Muscle of leg (tissue), 3 donors: ENCODE measurements at regions not wholly inside any gene's neighbourhood (a gene's known extent, or its start where the extent isn't known, plus 50 kb on each side); places are given as distances from the start of the nearest gene placed in this dataset.

Experiments
- DNase-seq: peaks from one replicate; pipeline ENCODE4 v3.0.0; 2013
- H3K27ac ChIP-seq: one replicate; pipeline ENCODE4 v1.5.1; 2013; ENCODE audit warnings: mild to moderate bottlenecking, low read length, control low read depth
- H3K27me3 ChIP-seq: one replicate; pipeline ENCODE4 v1.6.1; 2013; ENCODE audit warnings: low read length; ENCODE audit not compliant: control insufficient read depth, insufficient read depth
- H3K36me3 ChIP-seq: one replicate; pipeline ENCODE4 v1.6.1; 2013; ENCODE audit warnings: low read length; ENCODE audit not compliant: control insufficient read depth, insufficient read depth
- H3K4me1 ChIP-seq: one replicate; pipeline ENCODE4 v1.6.1; 2013; ENCODE audit warnings: low read length; ENCODE audit not compliant: control insufficient read depth, insufficient read depth
- H3K4me3 ChIP-seq: one replicate; pipeline ENCODE4 v1.5.1; 2013; ENCODE audit warnings: low read length, control low read depth
- H3K9me3 ChIP-seq: replicated peaks from 2 replicates; pipeline ENCODE4 v1.6.1; 2013; ENCODE audit warnings: low read depth, low read length; ENCODE audit not compliant: control insufficient read depth
- WGBS: methylation state at CpG from one replicate; pipeline ENCODE4 v1.1.5; 2013; ENCODE audit warnings: missing lambda C conversion rate; ENCODE audit not compliant: insufficient coverage; 5-methylcytosine and 5-hydroxymethylcytosine counted together

DNA sequence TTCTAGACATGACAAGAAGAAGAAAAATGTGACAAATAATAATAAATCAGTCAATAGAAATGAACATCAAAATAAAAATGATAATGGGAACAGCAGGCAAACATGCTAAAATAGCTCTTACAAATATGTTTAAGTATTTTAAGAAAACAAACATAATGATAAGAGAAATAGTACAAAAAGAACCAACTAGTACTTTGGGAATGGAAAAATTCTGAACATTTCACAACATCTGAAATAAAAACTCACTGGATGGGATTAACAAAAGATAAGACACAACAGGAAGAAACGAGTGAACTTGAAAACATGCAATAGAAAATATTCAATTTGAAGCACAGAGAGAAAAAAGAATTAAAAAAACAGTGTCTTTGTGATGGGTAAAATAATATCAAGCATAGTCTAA is 115.2 kb upstream of the TSPAN2 start:
- Histone ChIP-seq H3K36me3 (no peaks in the 10 kb centered on the region), H3K27me3 (no peaks in the 10 kb centered on the region), H3K27ac (no peak overlapping the region), H3K9me3 (no peaks in the 10 kb centered on the region), H3K4me3 (no peak overlapping the region), H3K4me1 (no peaks in the 10 kb centered on the region)
- no CpG with 5 or more reads among the region's 1 CpG for WGBS
- DNase-seq = no peak

DNA sequence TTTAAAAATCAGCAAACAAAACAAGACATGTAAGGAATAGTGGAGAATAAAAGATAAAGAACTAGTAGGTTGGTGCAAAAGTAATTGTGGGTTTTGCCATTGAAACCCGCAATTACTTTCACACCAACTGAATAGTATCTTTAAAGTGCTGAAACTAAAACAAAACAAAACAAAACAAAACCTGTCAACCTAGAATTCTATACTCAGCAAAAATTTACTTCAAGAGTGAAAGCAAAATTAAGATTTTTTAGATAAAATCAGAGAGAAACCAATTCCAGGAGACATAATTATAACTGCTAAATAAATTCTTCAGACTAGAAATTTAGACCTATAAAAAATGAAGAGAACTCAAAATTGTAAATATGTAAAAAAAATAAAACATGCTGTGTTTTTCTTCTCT is 114.0 kb upstream of the TSPAN2 start:
- no peaks in the 10 kb centered on the region for H3K36me3 ChIP-seq
- H3K4me1 ChIP-seq = no peaks in the 10 kb centered on the region
- WGBS = no CpG with 5 or more reads among the region's 1 CpG
- H3K4me3 ChIP-seq = no peak overlapping the region
- H3K27ac ChIP-seq = no peak overlapping the region
- no peaks in the 10 kb centered on the region for H3K9me3 ChIP-seq
- no peak for DNase-seq
- no peaks in the 10 kb centered on the region for H3K27me3 ChIP-seq

DNA sequence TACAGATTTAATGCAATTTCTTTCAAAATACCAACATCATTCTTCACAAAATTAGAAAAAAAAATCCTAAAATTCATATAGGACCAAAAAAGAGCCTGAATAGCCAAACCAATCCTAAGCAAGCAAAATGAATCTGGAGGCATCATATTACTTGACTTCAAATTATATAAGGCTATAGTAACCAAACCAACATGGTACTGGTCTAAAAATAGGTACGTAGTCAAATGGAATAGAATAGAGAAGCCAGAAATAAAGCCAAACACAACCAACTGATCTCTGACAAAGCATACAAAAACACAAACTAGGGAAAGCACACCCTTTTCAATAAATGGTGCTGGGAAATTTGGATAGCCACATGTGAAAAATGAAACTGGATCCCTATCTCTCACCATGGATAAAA is 112.3 kb upstream of the TSPAN2 start:
- no CpG with 5 or more reads among the region's 1 CpG for WGBS
- Histone ChIP-seq H3K27ac (no peak overlapping the region), H3K4me1 (no peaks in the 10 kb centered on the region), H3K36me3 (no peaks in the 10 kb centered on the region), H3K4me3 (no peak overlapping the region), H3K27me3 (no peaks in the 10 kb centered on the region), H3K9me3 (no peaks in the 10 kb centered on the region)
- no peak for DNase-seq

DNA sequence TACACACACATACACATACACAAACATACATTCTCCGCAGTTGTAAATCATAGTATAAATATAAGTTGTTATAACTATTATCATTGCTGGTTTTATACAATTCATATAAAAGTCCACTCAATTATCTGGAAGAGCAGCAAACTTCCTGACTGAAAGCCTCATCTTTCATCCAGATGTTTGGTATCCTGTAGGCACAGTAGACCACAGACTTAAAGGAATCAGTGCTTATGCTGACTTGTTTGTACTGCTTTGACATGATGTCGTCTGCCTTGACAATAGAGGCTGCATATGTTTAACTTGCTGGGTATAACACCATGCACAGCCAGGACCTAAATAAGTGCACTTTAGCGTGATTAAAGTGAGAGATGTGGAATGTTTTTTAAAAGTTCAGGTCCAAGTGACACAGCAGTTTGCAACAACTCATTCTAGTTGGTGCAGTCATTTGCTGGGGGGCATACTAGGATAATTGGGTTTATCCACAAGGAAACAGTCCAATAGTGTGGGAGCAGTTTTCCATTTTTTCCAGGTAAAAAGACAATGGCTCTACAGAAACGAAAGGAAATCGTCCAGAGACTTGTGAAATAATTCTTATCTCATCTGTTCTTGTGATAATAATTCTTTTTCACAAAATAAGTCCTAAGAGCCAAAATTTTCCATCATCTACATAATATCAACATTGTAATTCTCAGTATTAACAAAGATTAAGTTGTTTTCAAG is 110.3 kb upstream of the TSPAN2 start:
- peaks cover 6% of the 10 kb centered on the region for H3K4me1 ChIP-seq
- H3K27me3 ChIP-seq = no peaks in the 10 kb centered on the region
- H3K4me3 ChIP-seq = no peak overlapping the region
- no peaks in the 10 kb centered on the region for H3K9me3 ChIP-seq
- 77% methylated on average over 2 of the region's 5 CpGs for WGBS
- no peak overlapping the region for H3K27ac ChIP-seq
- DNase-seq = no peak
- no peaks in the 10 kb centered on the region for H3K36me3 ChIP-seq

DNA sequence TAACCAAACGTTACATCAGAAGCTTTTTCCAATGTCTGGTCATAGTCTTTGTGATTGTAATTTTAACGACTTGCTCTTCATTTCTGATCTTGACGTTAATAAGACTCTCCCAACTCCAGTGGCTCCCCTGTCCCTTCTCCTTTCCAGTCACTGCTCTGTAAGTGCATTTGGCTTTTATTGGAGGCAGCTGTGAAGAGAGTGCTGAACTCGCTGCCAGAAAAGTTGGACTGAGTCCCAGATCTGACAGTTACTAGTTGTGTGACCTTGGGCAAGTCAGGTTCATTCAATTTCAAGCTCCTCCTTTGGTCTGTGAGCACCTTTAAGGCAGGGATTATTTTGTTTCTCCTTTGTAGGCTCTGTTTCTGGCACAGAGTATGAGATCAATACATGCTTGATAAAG is 109.6 kb upstream of the TSPAN2 start:
- Histone ChIP-seq H3K36me3 (no peaks in the 10 kb centered on the region), H3K9me3 (no peaks in the 10 kb centered on the region), H3K4me1 (peaks cover 11% of the 10 kb centered on the region), H3K27ac (no peak overlapping the region), H3K4me3 (no peak overlapping the region), H3K27me3 (no peaks in the 10 kb centered on the region)
- WGBS = no CpG with 5 or more reads among the region's 4 CpGs
- peak; percentile 77 for DNase-seq

DNA sequence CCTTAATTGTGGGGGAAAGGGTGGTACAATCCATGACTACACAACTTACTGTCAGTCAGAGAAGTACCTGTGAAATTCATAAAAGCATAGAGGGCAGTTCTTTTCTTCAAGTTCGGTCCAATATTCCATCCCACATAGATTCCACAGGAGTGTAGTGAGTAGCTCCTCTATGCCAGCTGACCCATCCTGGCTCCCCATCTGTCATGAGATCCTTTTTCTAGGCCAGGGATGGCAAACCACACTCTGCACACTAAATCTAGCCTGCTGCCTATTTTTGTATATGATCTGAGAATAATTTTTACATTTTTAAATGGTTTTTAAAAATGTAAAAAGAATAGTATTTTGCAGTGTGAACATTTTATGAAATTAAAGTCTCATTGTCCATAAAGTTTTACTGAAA is 107.0 kb upstream of the TSPAN2 start:
- peaks cover 11% of the 10 kb centered on the region for H3K4me1 ChIP-seq
- H3K36me3 ChIP-seq = no peaks in the 10 kb centered on the region
- no CpG with 5 or more reads among the region's 1 CpG for WGBS
- H3K27ac ChIP-seq = no peak overlapping the region
- H3K27me3 ChIP-seq = no peaks in the 10 kb centered on the region
- H3K9me3 ChIP-seq = no peaks in the 10 kb centered on the region
- DNase-seq = no peak
- H3K4me3 ChIP-seq = no peak overlapping the region

DNA sequence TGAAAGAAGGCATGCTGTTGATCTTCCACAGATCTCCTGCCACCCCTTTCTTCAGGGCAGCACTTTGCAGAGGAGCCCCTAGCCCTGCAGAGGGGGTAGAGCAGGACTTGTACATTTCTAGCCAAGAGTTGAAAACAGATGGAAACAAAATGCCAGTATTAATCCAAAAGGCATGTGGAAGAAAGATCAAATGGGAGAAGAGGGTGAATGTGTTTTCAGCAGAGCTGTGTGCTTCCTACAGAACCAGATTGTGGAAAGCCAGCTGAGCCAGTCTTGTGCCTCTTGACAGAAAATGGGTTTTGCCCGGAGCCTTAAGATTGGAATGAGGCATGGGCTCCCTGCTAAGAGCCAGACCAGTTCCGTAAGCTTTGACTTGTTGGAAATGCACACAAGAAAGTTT is 105.2 kb upstream of the TSPAN2 start:
- Histone ChIP-seq H3K4me3 (no peak overlapping the region), H3K9me3 (no peaks in the 10 kb centered on the region), H3K36me3 (no peaks in the 10 kb centered on the region), H3K4me1 (peaks cover 18% of the 10 kb centered on the region), H3K27ac (no peak overlapping the region), H3K27me3 (no peaks in the 10 kb centered on the region)
- WGBS = 0% methylated on average over 2 of the region's 2 CpGs
- no peak for DNase-seq

DNA sequence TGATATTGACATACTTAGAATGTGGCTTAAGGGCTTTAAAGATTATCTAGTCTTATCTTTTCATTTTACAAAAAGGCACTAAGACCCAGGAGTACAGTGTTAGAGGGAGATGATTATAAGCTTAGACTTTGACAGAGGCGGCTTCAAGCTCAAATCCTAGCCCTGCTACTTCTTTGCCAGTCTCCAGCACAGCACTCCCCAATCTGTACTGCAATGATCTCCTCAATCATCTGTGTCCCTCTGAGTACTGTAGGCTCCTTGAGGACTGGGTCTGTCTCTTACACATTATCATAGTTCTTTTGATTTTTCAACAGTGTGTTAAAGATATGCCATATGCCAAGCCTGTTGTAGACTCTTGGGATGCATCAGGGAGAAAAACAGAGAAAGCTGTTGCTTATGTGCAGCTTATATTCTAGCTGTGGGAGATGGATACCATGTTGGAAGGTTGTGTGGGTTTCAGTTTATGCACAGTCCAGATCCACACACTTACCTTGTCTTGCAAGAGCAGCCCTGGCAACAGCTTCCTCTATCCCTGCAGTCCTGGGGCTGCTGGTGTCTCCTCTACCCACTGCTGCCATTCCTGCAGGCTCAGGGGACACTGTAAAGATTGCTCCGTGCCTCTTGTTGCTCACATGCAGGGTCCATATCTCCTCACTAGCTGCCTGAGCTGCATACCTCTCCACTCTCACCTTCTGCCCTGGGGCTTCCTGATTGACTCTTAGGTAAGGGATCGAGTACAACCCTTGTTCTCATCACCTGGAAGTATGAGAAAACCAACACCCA is 103.9 kb upstream of the TSPAN2 start:
- Histone ChIP-seq H3K27ac (no peak overlapping the region), H3K9me3 (no peaks in the 10 kb centered on the region), H3K27me3 (no peaks in the 10 kb centered on the region), H3K4me1 (peaks cover 23% of the 10 kb centered on the region), H3K36me3 (no peaks in the 10 kb centered on the region), H3K4me3 (no peak overlapping the region)
- 100% methylated on average over 1 of the region's 3 CpGs for WGBS
- no peak for DNase-seq

DNA sequence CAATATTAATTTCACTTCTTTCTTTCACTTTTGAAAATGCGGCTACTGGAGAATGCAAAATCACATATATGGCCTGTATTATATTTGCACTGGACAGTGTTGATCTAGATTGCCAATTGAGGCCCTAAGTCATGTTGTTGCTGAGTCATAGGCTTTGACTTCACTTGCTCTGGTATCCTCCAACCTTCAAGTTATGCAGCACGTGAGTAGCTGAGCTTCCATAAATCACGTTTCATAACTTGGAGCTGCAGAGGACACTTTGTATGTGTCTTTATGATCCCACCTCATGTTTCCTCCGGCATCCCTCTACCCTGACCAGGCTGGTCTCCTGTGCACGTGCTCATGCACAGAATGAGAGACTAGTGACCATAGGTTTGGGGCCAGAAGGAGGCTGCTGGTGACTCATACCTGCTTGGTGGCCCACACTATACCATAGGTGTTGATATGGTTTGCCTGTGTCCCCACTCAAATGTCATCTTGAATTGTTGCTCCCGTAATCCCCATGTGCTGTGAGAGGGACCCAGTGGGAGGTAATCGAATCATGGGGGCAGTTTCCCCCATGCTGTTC is 103.0 kb upstream of the TSPAN2 start:
- Histone ChIP-seq H3K27me3 (no peaks in the 10 kb centered on the region), H3K9me3 (no peaks in the 10 kb centered on the region), H3K27ac (no peak overlapping the region), H3K4me3 (no peak overlapping the region), H3K4me1 (peaks cover 23% of the 10 kb centered on the region), H3K36me3 (no peaks in the 10 kb centered on the region)
- 72% methylated on average over 3 of the region's 7 CpGs for WGBS
- no peak for DNase-seq

DNA sequence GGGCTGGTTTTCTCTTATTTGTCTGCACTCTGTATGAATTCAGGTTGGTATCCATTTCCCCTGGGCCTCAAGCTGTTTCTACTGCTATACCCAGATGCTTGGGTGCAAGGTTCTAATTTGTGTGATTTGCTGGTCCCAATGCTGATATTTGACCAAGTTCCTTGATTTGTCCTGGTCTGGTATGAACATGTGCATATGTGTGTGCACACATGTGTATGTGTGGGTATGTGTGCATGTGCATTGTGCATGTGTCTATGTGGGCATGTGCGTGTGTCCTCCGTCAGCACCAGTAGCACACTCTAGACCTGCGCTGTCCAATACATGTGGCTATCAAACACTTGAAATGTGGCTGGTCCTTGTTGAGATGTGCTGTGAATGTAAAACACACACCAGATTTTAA is 102.4 kb upstream of the TSPAN2 start:
- H3K27me3 ChIP-seq = no peaks in the 10 kb centered on the region
- H3K4me1 ChIP-seq = peaks cover 27% of the 10 kb centered on the region
- no peak overlapping the region for H3K27ac ChIP-seq
- H3K9me3 ChIP-seq = no peaks in the 10 kb centered on the region
- H3K36me3 ChIP-seq = no peaks in the 10 kb centered on the region
- DNase-seq = no peak
- WGBS = 100% methylated on average over 2 of the region's 3 CpGs
- no peak overlapping the region for H3K4me3 ChIP-seq
